ENCODE measurements at regions not wholly inside any gene's neighbourhood (a gene's known extent, or its start where the extent isn't known, plus 50 kb on each side); places are given as distances from the start of the nearest gene placed in this dataset.

DNA sequence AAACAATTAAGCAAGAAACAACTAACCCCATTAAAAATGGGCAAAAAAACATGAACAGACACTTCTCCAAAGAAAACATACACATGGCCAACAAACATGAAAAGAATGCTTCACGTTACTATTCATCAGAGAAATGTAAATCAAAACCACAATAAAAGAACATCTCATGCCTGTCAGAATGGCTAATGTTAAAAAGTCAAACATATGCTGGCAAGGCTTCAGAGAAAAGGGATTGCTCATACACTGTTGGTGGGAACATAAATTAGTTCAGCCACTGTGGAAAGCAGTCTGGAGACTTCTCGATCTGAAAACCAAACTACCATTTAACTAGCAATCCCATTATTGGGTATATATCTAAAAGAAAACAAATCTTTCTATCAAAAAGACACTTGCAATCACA lies 217.5 kb downstream of the TINAG start:
- TF ChIP-seq, protein P1, sequence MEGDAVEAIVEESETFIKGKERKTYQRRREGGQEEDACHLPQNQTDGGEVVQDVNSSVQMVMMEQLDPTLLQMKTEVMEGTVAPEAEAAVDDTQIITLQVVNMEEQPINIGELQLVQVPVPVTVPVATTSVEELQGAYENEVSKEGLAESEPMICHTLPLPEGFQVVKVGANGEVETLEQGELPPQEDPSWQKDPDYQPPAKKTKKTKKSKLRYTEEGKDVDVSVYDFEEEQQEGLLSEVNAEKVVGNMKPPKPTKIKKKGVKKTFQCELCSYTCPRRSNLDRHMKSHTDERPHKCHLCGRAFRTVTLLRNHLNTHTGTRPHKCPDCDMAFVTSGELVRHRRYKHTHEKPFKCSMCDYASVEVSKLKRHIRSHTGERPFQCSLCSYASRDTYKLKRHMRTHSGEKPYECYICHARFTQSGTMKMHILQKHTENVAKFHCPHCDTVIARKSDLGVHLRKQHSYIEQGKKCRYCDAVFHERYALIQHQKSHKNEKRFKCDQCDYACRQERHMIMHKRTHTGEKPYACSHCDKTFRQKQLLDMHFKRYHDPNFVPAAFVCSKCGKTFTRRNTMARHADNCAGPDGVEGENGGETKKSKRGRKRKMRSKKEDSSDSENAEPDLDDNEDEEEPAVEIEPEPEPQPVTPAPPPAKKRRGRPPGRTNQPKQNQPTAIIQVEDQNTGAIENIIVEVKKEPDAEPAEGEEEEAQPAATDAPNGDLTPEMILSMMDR (IDR thresholded peaks at IDR 0.05): no peak
- TF ChIP-seq POLR2A (IDR thresholded peaks at IDR 0.05): no peak

Data from uterus (tissue), 2 donors.